Chondrocyte (in vitro differentiated cells): ENCODE measurements at regions not wholly inside any gene's neighbourhood (a gene's known extent, or its start where the extent isn't known, plus 50 kb on each side); places are given as distances from the start of the nearest gene placed in this dataset.
"Not testable (repeated sequence)": the region's sequence is repeated elsewhere in the genome, so short reads cannot be mapped to it uniquely, and the experiment has no call there.

ENCODE experiments used
- DNase-seq: peaks from one replicate; pipeline ENCODE4 v3.0.0; 2021; ENCODE audit warnings: mixed read lengths, low spot score
- H3K27ac Mint-ChIP-seq: one replicate; pipeline ENCODE4 v1.8.0; 2021; ENCODE audit warnings: mild to moderate bottlenecking, moderate library complexity, mixed read lengths; ENCODE audit not compliant: unreplicated experiment
- H3K27me3 Mint-ChIP-seq: 2 replicates; pipeline ENCODE4 v1.8.0; 2021; ENCODE audit warnings: low read depth, mixed read lengths
- H3K36me3 Mint-ChIP-seq: 2 replicates; pipeline ENCODE4 v1.8.0; 2021; ENCODE audit warnings: low read depth, mixed read lengths
- H3K4me1 Mint-ChIP-seq: 2 replicates; pipeline ENCODE4 v1.8.0; 2021; ENCODE audit warnings: low read depth, mild to moderate bottlenecking, mixed read lengths
- H3K4me3 Mint-ChIP-seq: one replicate; pipeline ENCODE4 v1.8.0; 2021; ENCODE audit warnings: mild to moderate bottlenecking, moderate library complexity, mixed read lengths; ENCODE audit not compliant: unreplicated experiment
- H3K9me3 Mint-ChIP-seq: 2 replicates; pipeline ENCODE4 v1.8.0; 2021; ENCODE audit warnings: low read depth, mixed read lengths
- CTCF ChIP-seq: fragments of 200-600 bp; sonication (generic); IDR thresholded peaks from 2 replicates; pipeline ENCODE4 v1.5.0; 2021; ENCODE audit warnings: antibody characterized with exemption, mild to moderate bottlenecking, moderate library complexity

DNA sequence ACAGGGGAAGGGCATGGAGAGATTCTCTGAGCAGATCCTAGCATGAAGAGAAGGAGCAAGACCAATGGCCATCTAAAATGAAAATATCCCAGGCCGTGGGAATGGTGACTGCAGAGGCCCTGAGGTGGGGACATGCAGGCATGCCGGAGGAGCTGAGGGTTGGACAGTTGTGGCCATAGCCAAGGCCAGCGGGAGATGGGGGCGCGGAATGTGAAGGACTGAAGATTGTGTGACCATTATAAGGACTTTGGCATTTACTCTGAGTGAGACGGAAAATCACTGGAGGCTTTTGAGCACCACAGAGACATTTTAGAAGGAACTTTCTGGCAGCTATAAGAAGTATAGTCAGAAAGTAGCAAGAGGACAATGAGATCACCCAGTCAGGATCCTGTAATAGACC, 341.1 kb downstream of the SFMBT2 start:
- H3K4me3 Mint-ChIP-seq: no peak overlapping the region
- H3K36me3 Mint-ChIP-seq: no peaks in the 10 kb centered on the region
- no peak for TF ChIP-seq CTCF
- peaks cover 3% of the 10 kb centered on the region for H3K9me3 Mint-ChIP-seq
- DNase-seq: no peak
- H3K27ac Mint-ChIP-seq: no peak overlapping the region
- H3K27me3 Mint-ChIP-seq: no peaks in the 10 kb centered on the region
- H3K4me1 Mint-ChIP-seq: no peaks in the 10 kb centered on the region

DNA sequence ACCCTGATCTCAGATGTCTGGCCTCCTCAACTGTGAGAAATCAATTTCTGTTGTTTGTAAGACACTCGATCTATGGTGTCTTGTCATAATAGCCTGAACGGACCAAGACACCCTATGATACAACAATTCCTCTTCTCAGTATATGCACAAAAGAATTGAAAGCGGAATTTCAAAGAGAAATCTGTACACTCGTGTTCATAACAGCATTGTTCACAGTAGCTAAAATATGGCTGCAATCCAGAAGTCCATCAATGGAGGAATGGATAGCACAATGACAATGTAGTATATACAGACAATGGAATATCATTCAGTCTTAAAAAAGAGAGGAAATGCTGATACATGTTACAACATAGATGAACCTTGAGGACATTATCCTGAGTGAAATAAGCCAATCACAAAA, 354.6 kb downstream of the SFMBT2 start:
- H3K4me3 Mint-ChIP-seq: no peak overlapping the region
- H3K36me3 Mint-ChIP-seq: no peaks in the 10 kb centered on the region
- H3K9me3 Mint-ChIP-seq: no peaks in the 10 kb centered on the region
- DNase-seq: no peak
- H3K4me1 Mint-ChIP-seq: no peaks in the 10 kb centered on the region
- H3K27ac Mint-ChIP-seq: no peak overlapping the region
- no peak for TF ChIP-seq CTCF
- no peaks in the 10 kb centered on the region for H3K27me3 Mint-ChIP-seq

DNA sequence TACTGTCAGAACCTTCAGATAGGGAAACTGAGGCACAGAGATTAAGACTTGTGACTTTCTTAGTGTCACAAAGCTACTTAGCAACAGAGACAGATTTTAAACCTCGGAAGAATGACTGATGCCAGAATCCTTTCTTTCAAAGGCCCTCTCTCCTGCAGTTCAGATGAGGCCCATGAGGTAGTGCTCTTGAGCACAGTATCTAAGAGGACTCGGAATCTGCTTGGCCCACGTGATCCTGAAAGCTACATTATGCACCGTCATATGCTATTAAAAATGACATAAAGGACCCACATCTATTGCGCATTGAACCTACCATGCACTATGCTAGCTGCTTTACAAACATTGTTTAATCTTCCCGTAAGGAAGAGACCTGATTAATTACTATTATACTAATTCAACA, 355.9 kb downstream of the SFMBT2 start:
- no peaks in the 10 kb centered on the region for H3K27me3 Mint-ChIP-seq
- H3K4me3 Mint-ChIP-seq: no peak overlapping the region
- peaks cover 2% of the 10 kb centered on the region for H3K36me3 Mint-ChIP-seq
- H3K9me3 Mint-ChIP-seq: peaks cover 6% of the 10 kb centered on the region
- DNase-seq: no peak
- peak; percentile 57 for TF ChIP-seq CTCF
- H3K27ac Mint-ChIP-seq: no peak overlapping the region
- no peaks in the 10 kb centered on the region for H3K4me1 Mint-ChIP-seq

DNA sequence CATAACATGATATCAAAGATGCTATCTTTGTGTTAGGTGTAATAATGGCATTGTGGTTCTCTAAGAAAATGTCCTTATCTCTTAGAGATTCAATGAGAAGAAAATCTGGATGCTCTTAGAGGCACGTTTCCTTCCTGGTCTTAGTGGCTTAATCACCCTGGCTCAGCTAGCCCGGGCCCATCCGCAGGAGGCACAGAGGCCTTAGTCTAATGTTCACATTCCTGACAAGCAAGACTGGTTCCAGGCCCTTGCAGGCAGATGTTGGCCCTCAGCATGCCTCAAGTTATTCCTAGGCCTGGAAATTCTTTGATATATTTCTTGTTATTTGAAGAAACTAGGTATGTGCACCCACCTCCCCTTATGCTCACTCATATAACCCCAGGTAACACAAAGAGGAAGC, 357.6 kb downstream of the SFMBT2 start:
- Mint-ChIP-seq H3K4me1 (no peaks in the 10 kb centered on the region), H3K4me3 (no peak overlapping the region), H3K27me3 (no peaks in the 10 kb centered on the region), H3K27ac (no peak overlapping the region), H3K9me3 (peaks cover 10% of the 10 kb centered on the region), H3K36me3 (peaks cover 2% of the 10 kb centered on the region)
- no peak for TF ChIP-seq CTCF
- no peak for DNase-seq

- H3K27me3 Mint-ChIP-seq, H3K4me3 Mint-ChIP-seq, H3K27ac Mint-ChIP-seq, DNase-seq, H3K4me1 Mint-ChIP-seq, H3K9me3 Mint-ChIP-seq, H3K36me3 Mint-ChIP-seq: not testable (repeated sequence)
These were observed 360.8 kb downstream of the SFMBT2 start for GRCh38 chr10:7050024-7050423.

GRCh38 chr10:7048061-7048460, 362.8 kb downstream of the SFMBT2 start:
- H3K9me3 Mint-ChIP-seq: peaks cover 10% of the 10 kb centered on the region
- no peak for TF ChIP-seq CTCF

More at GRCh38 chr10:7048061-7048460, 362.8 kb downstream of the SFMBT2 start:
- DNase-seq: no peak
- H3K27ac Mint-ChIP-seq: no peak overlapping the region
- no peak overlapping the region for H3K4me3 Mint-ChIP-seq
- no peaks in the 10 kb centered on the region for H3K4me1 Mint-ChIP-seq
- H3K27me3 Mint-ChIP-seq: no peaks in the 10 kb centered on the region
- H3K36me3 Mint-ChIP-seq: peaks cover 2% of the 10 kb centered on the region
